ENCODE measurements at regions not wholly inside any gene's neighbourhood (a gene's known extent, or its start where the extent isn't known, plus 50 kb on each side); places are given as distances from the start of the nearest gene placed in this dataset.
A peak's percentile ranks its signal among the peaks of the same experiment; 100 is the strongest.
"Not testable (repeated sequence)": the region's sequence is repeated elsewhere in the genome, so short reads cannot be mapped to it uniquely, and the experiment has no call there.

GRCh38 chr18:78797499-78797898 lies 182.1 kb upstream of the SALL3 start:
- WGBS, 5 donors = 92 to 94% (median 92%) methylated on average over 11 of the region's 11 CpGs

GRCh38 chr18:78798402-78799175 lies 181.0 kb upstream of the SALL3 start:
- no peaks in the 10 kb centered on the region for H3K4me1 ChIP-seq
- H3K27ac ChIP-seq = no peak overlapping the region
- peak; percentile 61 for DNase-seq
- H3K9me3 ChIP-seq = peaks cover 0 to 9% (median 0%) of the 10 kb centered on the region in 8 donors
- H3K27me3 ChIP-seq (replicated peaks in 1 of 7) = no peaks in the 10 kb centered on the region
- 78 to 88% (median 83%) methylated on average over 25 to 29 of the region's 29 CpGs for WGBS, 5 donors
- intact Hi-C loops (cut with DNase I; ENCODE audit: low total_unique reads) = no loop called here
- TF ChIP-seq POLR2AphosphoS5 (IDR thresholded peaks at IDR 0.05) (no peak), POLR2A (IDR thresholded peaks at IDR 0.05) (no peak), CTCF (IDR thresholded peaks at IDR 0.05 in 8 of 11, conservative IDR thresholded peaks at IDR 0.05 in 3 of 11) (no peak)
- H3K4me3 ChIP-seq = no peak overlapping the region
- H3K36me3 ChIP-seq = no peaks in the 10 kb centered on the region

More at GRCh38 chr18:78797499-78797898, 182.1 kb upstream of the SALL3 start:
- no peaks in the 10 kb centered on the region for H3K9me3 ChIP-seq
- no peaks in the 10 kb centered on the region for H3K27me3 ChIP-seq (replicated peaks in 1 of 7)
- no peaks in the 10 kb centered on the region for H3K36me3 ChIP-seq
- DNase-seq = no peak
- H3K4me3 ChIP-seq = no peak overlapping the region
- intact Hi-C loops (cut with DNase I; ENCODE audit: low total_unique reads) = no loop called here
- TF ChIP-seq POLR2AphosphoS5 (IDR thresholded peaks at IDR 0.05) = no peak
- no peak for TF ChIP-seq CTCF (IDR thresholded peaks at IDR 0.05 in 8 of 11, conservative IDR thresholded peaks at IDR 0.05 in 3 of 11)
- no peak for TF ChIP-seq POLR2A (IDR thresholded peaks at IDR 0.05)
- no peaks in the 10 kb centered on the region for H3K4me1 ChIP-seq
- no peak overlapping the region for H3K27ac ChIP-seq

GRCh38 chr18:78799382-78800089 lies 180.1 kb upstream of the SALL3 start:
- no peaks in the 10 kb centered on the region for H3K4me1 ChIP-seq
- peaks cover 0 to 17% (median 0%) of the 10 kb centered on the region in 8 donors for H3K9me3 ChIP-seq
- peaks cover 0 to 2% (median 0%) of the 10 kb centered on the region in 7 donors for H3K27me3 ChIP-seq (replicated peaks in 1 of 7)
- H3K36me3 ChIP-seq = no peaks in the 10 kb centered on the region
- TF ChIP-seq POLR2AphosphoS5 (IDR thresholded peaks at IDR 0.05) = no peak
- no peak for TF ChIP-seq CTCF (IDR thresholded peaks at IDR 0.05 in 8 of 11, conservative IDR thresholded peaks at IDR 0.05 in 3 of 11)
- no peak for TF ChIP-seq POLR2A (IDR thresholded peaks at IDR 0.05)
- no peak overlapping the region for H3K27ac ChIP-seq
- no peak overlapping the region for H3K4me3 ChIP-seq
- intact Hi-C loops (cut with DNase I; ENCODE audit: low total_unique reads) = no loop called here
- WGBS, 5 donors = 81 to 92% (median 87%) methylated on average over 26 to 29 of the region's 29 CpGs
- peak; percentile 71 for DNase-seq

- intact Hi-C loops (cut with DNase I; ENCODE audit: low total_unique reads); H3K4me1 ChIP-seq; H3K36me3 ChIP-seq; H3K27me3 ChIP-seq (replicated peaks in 1 of 7); H3K4me3 ChIP-seq; H3K27ac ChIP-seq: not testable (repeated sequence)
- peak; percentile 51 for DNase-seq
- peaks cover 0 to 18% (median 0%) of the 10 kb centered on the region in 8 donors for H3K9me3 ChIP-seq
- WGBS, 5 donors = 81 to 84% (median 83%) methylated on average over 14 of the region's 14 CpGs
Measured at GRCh38 chr18:78800102-78800851, 179.3 kb upstream of the SALL3 start.

Measured in spleen (tissue), 11 donors.